Lower lobe of right lung (tissue), 2 donors: ENCODE measurements at regions not wholly inside any gene's neighbourhood (a gene's known extent, or its start where the extent isn't known, plus 50 kb on each side); places are given as distances from the start of the nearest gene placed in this dataset.

ENCODE experiments used
- ATAC-seq, 2 donors: fragments of 200-7000 bp; cut with Tn5 transposase; one replicate each; pipeline ENCODE4 v1.9.1; 2020 to 2022; ENCODE audit warnings: mild to moderate bottlenecking in 2 of 2, moderate library complexity in 2 of 2
- DNase-seq: peaks from one replicate; pipeline ENCODE4 v3.0.0-alpha.2; 2020
- H3K27ac ChIP-seq: fragments of 200-600 bp; one replicate; pipeline ENCODE4 v1.8.0; 2022
- H3K27me3 ChIP-seq: fragments of 200-600 bp; one replicate; pipeline ENCODE4 v1.8.0; 2022; ENCODE audit warnings: low read depth
- H3K36me3 ChIP-seq: fragments of 200-600 bp; one replicate; pipeline ENCODE4 v1.8.0; 2022; ENCODE audit warnings: mild to moderate bottlenecking
- H3K4me1 ChIP-seq: fragments of 200-600 bp; one replicate; pipeline ENCODE4 v1.8.0; 2022
- H3K4me3 ChIP-seq: fragments of 200-600 bp; one replicate; pipeline ENCODE4 v1.8.0; 2022; ENCODE audit warnings: mild to moderate bottlenecking
- H3K9me3 ChIP-seq: fragments of 200-600 bp; one replicate; pipeline ENCODE4 v1.8.0; 2022
- intact Hi-C: fragments of 100-400 bp; cut with DNase I; formaldehyde crosslinking; loops from one replicate; pipeline ENCODE4 v1.11.0; 2022
- TF ChIP-seq, protein P1 (sequence below): fragments of 200-600 bp; IDR thresholded peaks from one replicate; pipeline ENCODE4 v1.8.0; 2022; ENCODE audit warnings: antibody characterized with exemption, mild to moderate bottlenecking
- donor health status: DM: no; HTN: yes; CAD: no; lungs with severe emphysema.

GRCh38 chr6:82703230-82703629 lies 339.6 kb downstream of the TPBG start:
- DNase-seq (no peak), ATAC-seq (no peak)
- no peaks in the 10 kb centered on the region for H3K9me3 ChIP-seq
- H3K4me1 ChIP-seq = no peaks in the 10 kb centered on the region
- H3K36me3 ChIP-seq = no peaks in the 10 kb centered on the region
- no peak overlapping the region for H3K4me3 ChIP-seq
- H3K27me3 ChIP-seq = no peaks in the 10 kb centered on the region
- intact Hi-C loops = no loop called here
- TF ChIP-seq, protein P1, sequence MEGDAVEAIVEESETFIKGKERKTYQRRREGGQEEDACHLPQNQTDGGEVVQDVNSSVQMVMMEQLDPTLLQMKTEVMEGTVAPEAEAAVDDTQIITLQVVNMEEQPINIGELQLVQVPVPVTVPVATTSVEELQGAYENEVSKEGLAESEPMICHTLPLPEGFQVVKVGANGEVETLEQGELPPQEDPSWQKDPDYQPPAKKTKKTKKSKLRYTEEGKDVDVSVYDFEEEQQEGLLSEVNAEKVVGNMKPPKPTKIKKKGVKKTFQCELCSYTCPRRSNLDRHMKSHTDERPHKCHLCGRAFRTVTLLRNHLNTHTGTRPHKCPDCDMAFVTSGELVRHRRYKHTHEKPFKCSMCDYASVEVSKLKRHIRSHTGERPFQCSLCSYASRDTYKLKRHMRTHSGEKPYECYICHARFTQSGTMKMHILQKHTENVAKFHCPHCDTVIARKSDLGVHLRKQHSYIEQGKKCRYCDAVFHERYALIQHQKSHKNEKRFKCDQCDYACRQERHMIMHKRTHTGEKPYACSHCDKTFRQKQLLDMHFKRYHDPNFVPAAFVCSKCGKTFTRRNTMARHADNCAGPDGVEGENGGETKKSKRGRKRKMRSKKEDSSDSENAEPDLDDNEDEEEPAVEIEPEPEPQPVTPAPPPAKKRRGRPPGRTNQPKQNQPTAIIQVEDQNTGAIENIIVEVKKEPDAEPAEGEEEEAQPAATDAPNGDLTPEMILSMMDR = no peak
- H3K27ac ChIP-seq = no peak overlapping the region

GRCh38 chr6:82704045-82704444 lies 340.4 kb downstream of the TPBG start:
- ATAC-seq (no peak), DNase-seq (no peak)
- Histone ChIP-seq H3K27ac (no peak overlapping the region), H3K36me3 (no peaks in the 10 kb centered on the region), H3K4me1 (no peaks in the 10 kb centered on the region), H3K4me3 (no peak overlapping the region), H3K27me3 (no peaks in the 10 kb centered on the region), H3K9me3 (no peaks in the 10 kb centered on the region)
- TF ChIP-seq, protein P1 = no peak
- intact Hi-C loops = no loop called here

DNA sequence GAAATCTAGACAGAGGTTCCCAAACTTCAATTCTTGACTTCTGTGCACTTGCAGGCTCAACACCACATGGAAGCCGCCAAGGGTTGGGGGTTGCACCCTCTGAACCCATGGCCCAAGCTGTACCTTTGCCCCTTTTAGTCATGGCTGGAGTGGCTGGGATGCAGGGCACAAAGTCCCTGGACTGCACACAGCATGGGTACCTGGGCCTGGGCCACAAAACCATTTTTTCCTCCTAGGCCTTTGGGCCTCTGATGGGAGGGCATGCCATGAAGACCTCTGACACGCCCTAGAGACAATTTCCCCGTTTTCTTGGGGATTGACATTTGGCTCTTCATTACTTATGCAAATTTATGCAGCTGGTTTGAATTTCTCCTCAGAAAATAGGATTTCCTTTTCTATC lies 342.0 kb downstream of the TPBG start:
- Histone ChIP-seq H3K4me1 (no peaks in the 10 kb centered on the region), H3K27me3 (no peaks in the 10 kb centered on the region), H3K36me3 (no peaks in the 10 kb centered on the region), H3K4me3 (no peak overlapping the region), H3K27ac (no peak overlapping the region), H3K9me3 (no peaks in the 10 kb centered on the region)
- DNase-seq = no peak
- ATAC-seq = no peak
- intact Hi-C loops = no loop called here
- TF ChIP-seq, protein P1 = no peak

GRCh38 chr6:82711105-82711827 lies 347.6 kb downstream of the TPBG start:
- TF ChIP-seq, protein P1 = no peak
- Histone ChIP-seq H3K36me3 (no peaks in the 10 kb centered on the region), H3K4me3 (no peak overlapping the region), H3K9me3 (no peaks in the 10 kb centered on the region), H3K27ac (no peak overlapping the region), H3K4me1 (no peaks in the 10 kb centered on the region), H3K27me3 (no peaks in the 10 kb centered on the region)
- DNase-seq (no peak), ATAC-seq (no peak)
- intact Hi-C loops = no loop called here

GRCh38 chr6:82711971-82712370 lies 348.4 kb downstream of the TPBG start:
- no peak overlapping the region for H3K27ac ChIP-seq
- ATAC-seq = no peak
- intact Hi-C loops = no loop called here
- no peaks in the 10 kb centered on the region for H3K27me3 ChIP-seq
- H3K4me1 ChIP-seq = no peaks in the 10 kb centered on the region
- no peaks in the 10 kb centered on the region for H3K9me3 ChIP-seq
- no peaks in the 10 kb centered on the region for H3K36me3 ChIP-seq
- H3K4me3 ChIP-seq = no peak overlapping the region
- DNase-seq = no peak
- TF ChIP-seq, protein P1 = no peak
